Fibroblast of pulmonary artery (primary cell): ENCODE measurements at regions not wholly inside any gene's neighbourhood (a gene's known extent, or its start where the extent isn't known, plus 50 kb on each side); places are given as distances from the start of the nearest gene placed in this dataset.

Experiments used
- DNase-seq: peaks from one replicate; pipeline ENCODE4 v3.0.0-alpha.2; 2010; ENCODE audit warnings: low read depth
- H3K4me3 ChIP-seq: replicated peaks from 2 replicates; pipeline ENCODE4 v1.5.1; 2011; ENCODE audit warnings: low read depth, mild to moderate bottlenecking, control low read depth, low read length, moderate library complexity
- TF ChIP-seq, protein P1 (sequence below): IDR thresholded peaks from 2 replicates; pipeline ENCODE4 v1.5.1; 2011; ENCODE audit warnings: mild to moderate bottlenecking, control low read depth, low read length, inconsistent platforms; ENCODE audit errors: missing control alignments

GRCh38 chr13:80957019-80957655 is 616.2 kb upstream of the SPRY2 start:
- H3K4me3 ChIP-seq = no peak overlapping the region
- peak; percentile 44 for DNase-seq
- TF ChIP-seq, protein P1, sequence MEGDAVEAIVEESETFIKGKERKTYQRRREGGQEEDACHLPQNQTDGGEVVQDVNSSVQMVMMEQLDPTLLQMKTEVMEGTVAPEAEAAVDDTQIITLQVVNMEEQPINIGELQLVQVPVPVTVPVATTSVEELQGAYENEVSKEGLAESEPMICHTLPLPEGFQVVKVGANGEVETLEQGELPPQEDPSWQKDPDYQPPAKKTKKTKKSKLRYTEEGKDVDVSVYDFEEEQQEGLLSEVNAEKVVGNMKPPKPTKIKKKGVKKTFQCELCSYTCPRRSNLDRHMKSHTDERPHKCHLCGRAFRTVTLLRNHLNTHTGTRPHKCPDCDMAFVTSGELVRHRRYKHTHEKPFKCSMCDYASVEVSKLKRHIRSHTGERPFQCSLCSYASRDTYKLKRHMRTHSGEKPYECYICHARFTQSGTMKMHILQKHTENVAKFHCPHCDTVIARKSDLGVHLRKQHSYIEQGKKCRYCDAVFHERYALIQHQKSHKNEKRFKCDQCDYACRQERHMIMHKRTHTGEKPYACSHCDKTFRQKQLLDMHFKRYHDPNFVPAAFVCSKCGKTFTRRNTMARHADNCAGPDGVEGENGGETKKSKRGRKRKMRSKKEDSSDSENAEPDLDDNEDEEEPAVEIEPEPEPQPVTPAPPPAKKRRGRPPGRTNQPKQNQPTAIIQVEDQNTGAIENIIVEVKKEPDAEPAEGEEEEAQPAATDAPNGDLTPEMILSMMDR = no peak

GRCh38 chr13:80955501-80955900 is 614.6 kb upstream of the SPRY2 start:
- TF ChIP-seq, protein P1 = no peak
- H3K4me3 ChIP-seq = no peak overlapping the region
- peak; percentile 47 for DNase-seq

DNA sequence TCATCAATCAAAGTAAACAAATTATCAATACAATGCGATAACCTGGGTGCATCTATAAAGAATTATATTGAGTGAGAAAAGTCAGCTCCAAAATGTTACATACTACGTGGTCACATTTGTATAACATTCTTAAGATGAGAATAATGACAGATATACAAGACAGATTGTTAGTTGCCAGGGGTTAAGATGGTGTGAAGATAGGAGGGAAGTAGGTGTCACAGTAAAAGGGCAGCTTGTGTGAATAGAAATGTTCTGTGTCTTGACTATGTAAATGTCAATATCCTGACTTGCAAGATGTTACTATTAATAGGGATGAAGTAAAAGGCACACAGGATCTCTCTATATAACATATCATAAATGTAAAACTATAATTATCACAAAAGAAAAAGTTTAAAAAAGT is 611.2 kb upstream of the SPRY2 start:
- TF ChIP-seq, protein P1 = no peak
- no peak overlapping the region for H3K4me3 ChIP-seq
- DNase-seq = no peak

- TF ChIP-seq, protein P1 = no peak
- H3K4me3 ChIP-seq = no peak overlapping the region
- DNase-seq = no peak
Measured at GRCh38 chr13:80946008-80946802, 605.3 kb upstream of the SPRY2 start.

GRCh38 chr13:80945328-80945727 is 604.4 kb upstream of the SPRY2 start:
- H3K4me3 ChIP-seq = no peak overlapping the region
- no peak for DNase-seq
- TF ChIP-seq, protein P1 = no peak

GRCh38 chr13:80939581-80939980 is 598.7 kb upstream of the SPRY2 start:
- no peak overlapping the region for H3K4me3 ChIP-seq
- DNase-seq = no peak
- TF ChIP-seq, protein P1 = no peak
